ENCODE measurements at regions not wholly inside any gene's neighbourhood (a gene's known extent, or its start where the extent isn't known, plus 50 kb on each side); places are given as distances from the start of the nearest gene placed in this dataset.
A peak's percentile ranks its signal among the peaks of the same experiment; 100 is the strongest.
"Not testable (repeated sequence)": the region's sequence is repeated elsewhere in the genome, so short reads cannot be mapped to it uniquely, and the experiment has no call there.

DNA sequence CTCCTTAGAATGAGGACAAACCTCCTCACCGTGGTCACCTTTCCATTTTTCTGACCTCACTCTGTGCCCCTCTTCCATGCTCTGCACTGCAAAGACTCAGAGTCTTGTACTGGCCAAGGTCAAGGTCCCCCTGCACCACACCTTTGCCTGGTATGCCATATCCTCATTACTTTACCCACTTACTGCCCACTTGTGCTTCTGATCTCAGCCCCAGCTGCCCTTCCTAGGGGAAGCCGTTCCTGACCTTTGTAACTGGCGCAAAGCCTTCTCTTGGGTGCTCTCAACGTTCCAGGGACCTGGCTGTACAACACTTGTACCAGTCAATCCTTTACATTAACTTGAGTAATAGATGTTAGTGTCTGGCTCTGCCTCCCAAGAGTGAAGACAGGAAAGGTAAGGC, 256.0 kb downstream of the SV2B start:
- no peak for DNase-seq
- no peak for ATAC-seq (replicated peaks)
- Mint-ChIP-seq H3K27ac (no peak overlapping the region), H3K9me3 (no peaks in the 10 kb centered on the region), H3K4me1 (ENCODE audit: low read depth in 2 of 2) (peaks cover 0 to 10% of the 10 kb centered on the region in 2 donors), H3K36me3 (ENCODE audit: insufficient read depth) (no peaks in the 10 kb centered on the region), H3K4me3 (no peak overlapping the region), H3K27me3 (peaks cover 27 to 46% of the 10 kb centered on the region in 2 donors)

GRCh38 chr15:91357011-91357410, 257.0 kb downstream of the SV2B start:
- H3K36me3 Mint-ChIP-seq (ENCODE audit: insufficient read depth): no peaks in the 10 kb centered on the region
- H3K27ac Mint-ChIP-seq: no peak overlapping the region
- DNase-seq: no peak
- peaks cover 24 to 49% of the 10 kb centered on the region in 2 donors for H3K27me3 Mint-ChIP-seq
- ATAC-seq (replicated peaks): no peak
- no peaks in the 10 kb centered on the region for H3K9me3 Mint-ChIP-seq
- H3K4me3 Mint-ChIP-seq: no peak overlapping the region
- peaks cover 0 to 10% of the 10 kb centered on the region in 2 donors for H3K4me1 Mint-ChIP-seq (ENCODE audit: low read depth in 2 of 2)

GRCh38 chr15:91357486-91357885, 257.4 kb downstream of the SV2B start:
- Mint-ChIP-seq H3K36me3 (ENCODE audit: insufficient read depth) (no peaks in the 10 kb centered on the region), H3K9me3 (no peaks in the 10 kb centered on the region), H3K4me3 (no peak overlapping the region), H3K4me1 (ENCODE audit: low read depth in 2 of 2) (peaks cover 0 to 10% of the 10 kb centered on the region in 2 donors), H3K27ac (no peak overlapping the region), H3K27me3 (peaks cover 24 to 49% of the 10 kb centered on the region in 2 donors)
- no peak for DNase-seq
- ATAC-seq (replicated peaks): no peak

DNA sequence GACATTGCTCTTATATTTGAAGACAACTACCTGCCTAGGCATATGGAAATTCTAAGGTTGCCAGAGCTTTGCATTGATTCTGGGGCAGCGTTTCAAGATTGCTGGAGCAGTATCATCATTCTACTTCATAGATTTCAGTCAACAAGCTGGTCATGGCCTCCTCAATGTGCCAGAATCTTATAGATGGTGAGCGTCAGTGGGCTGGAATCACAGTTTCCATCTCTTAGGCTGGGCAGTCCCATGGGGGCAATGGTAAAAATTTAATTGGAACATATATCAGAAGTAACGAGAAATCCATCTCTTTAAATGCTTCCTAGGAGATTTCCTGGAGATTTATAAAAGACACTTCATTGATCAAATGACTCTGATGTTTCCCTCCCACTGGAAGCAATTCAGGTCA, 258.3 kb downstream of the SV2B start:
- ATAC-seq (replicated peaks) (no peak), DNase-seq (no peak)
- no peaks in the 10 kb centered on the region for H3K9me3 Mint-ChIP-seq
- H3K36me3 Mint-ChIP-seq (ENCODE audit: insufficient read depth): no peaks in the 10 kb centered on the region
- no peak overlapping the region for H3K27ac Mint-ChIP-seq
- H3K27me3 Mint-ChIP-seq: peaks cover 26 to 44% of the 10 kb centered on the region in 2 donors
- peaks cover 0 to 10% of the 10 kb centered on the region in 2 donors for H3K4me1 Mint-ChIP-seq (ENCODE audit: low read depth in 2 of 2)
- no peak overlapping the region for H3K4me3 Mint-ChIP-seq

- ATAC-seq (replicated peaks): not testable (repeated sequence)
Observed at GRCh38 chr15:91361696-91362095, 261.6 kb downstream of the SV2B start.

DNA sequence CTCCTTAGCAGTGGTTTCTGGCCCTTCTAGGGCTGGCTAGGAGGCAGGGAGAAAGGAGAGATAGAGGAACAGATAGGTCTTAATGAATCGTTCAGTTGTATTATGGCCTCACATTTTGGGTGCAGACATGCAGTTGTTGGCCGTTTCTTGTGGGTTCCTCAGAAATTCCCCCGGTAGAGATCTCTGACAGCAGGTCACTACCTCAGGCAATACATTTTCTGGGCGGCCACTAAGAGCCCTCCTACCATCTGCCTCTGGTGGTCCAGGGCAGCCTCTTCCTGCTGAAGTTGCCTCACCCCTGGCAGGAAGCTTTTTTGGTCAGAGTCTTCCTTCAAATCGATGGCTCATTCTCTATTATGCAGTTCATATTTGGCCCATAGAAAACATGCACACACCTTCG, 266.1 kb downstream of the SV2B start:
- no peak for DNase-seq
- Mint-ChIP-seq H3K9me3 (peaks cover 0 to 2% of the 10 kb centered on the region in 2 donors), H3K27me3 (peaks cover 10 to 15% of the 10 kb centered on the region in 2 donors), H3K27ac (no peak overlapping the region), H3K4me1 (ENCODE audit: low read depth in 2 of 2) (peaks cover 9 to 13% of the 10 kb centered on the region in 2 donors), H3K36me3 (ENCODE audit: insufficient read depth) (no peaks in the 10 kb centered on the region), H3K4me3 (no peak overlapping the region)
- ATAC-seq (replicated peaks): no peak

More at GRCh38 chr15:91361696-91362095, 261.6 kb downstream of the SV2B start:
- not testable (repeated sequence) for DNase-seq; H3K4me1 Mint-ChIP-seq (ENCODE audit: low read depth in 2 of 2); H3K4me3 Mint-ChIP-seq; H3K36me3 Mint-ChIP-seq (ENCODE audit: insufficient read depth); H3K9me3 Mint-ChIP-seq; H3K27ac Mint-ChIP-seq
- peaks cover 24 to 26% of the 10 kb centered on the region in 2 donors for H3K27me3 Mint-ChIP-seq

- H3K9me3 Mint-ChIP-seq: peaks cover 0 to 2% of the 10 kb centered on the region in 2 donors
- H3K27me3 Mint-ChIP-seq: peaks cover 7 to 14% of the 10 kb centered on the region in 2 donors
- no peak for DNase-seq
- peaks cover 15 to 24% of the 10 kb centered on the region in 2 donors for H3K4me1 Mint-ChIP-seq (ENCODE audit: low read depth in 2 of 2)
- H3K27ac Mint-ChIP-seq: no peak overlapping the region
- no peak overlapping the region for H3K4me3 Mint-ChIP-seq
- no peaks in the 10 kb centered on the region for H3K36me3 Mint-ChIP-seq (ENCODE audit: insufficient read depth)
- ATAC-seq (replicated peaks): no peak
Observed at GRCh38 chr15:91368611-91369010, 268.6 kb downstream of the SV2B start.

GRCh38 chr15:91369823-91370222, 269.8 kb downstream of the SV2B start:
- peak overlapping the region; percentile 48 to 78 for H3K27ac Mint-ChIP-seq

GRCh38 chr15:91371345-91371744, 271.3 kb downstream of the SV2B start:
- H3K9me3 Mint-ChIP-seq; DNase-seq; H3K27ac Mint-ChIP-seq; ATAC-seq (replicated peaks); H3K36me3 Mint-ChIP-seq (ENCODE audit: insufficient read depth): not testable (repeated sequence)
- Mint-ChIP-seq H3K27me3 (peaks cover 24 to 27% of the 10 kb centered on the region in 2 donors), H3K4me3 (peak overlapping the region; percentile 28 to 32), H3K4me1 (ENCODE audit: low read depth in 2 of 2) (peaks cover 15 to 28% of the 10 kb centered on the region in 2 donors)

More at GRCh38 chr15:91369823-91370222, 269.8 kb downstream of the SV2B start:
- Mint-ChIP-seq H3K4me3 (peak overlapping the region; percentile 0 to 12), H3K9me3 (peaks cover 0 to 2% of the 10 kb centered on the region in 2 donors), H3K36me3 (ENCODE audit: insufficient read depth) (no peaks in the 10 kb centered on the region), H3K4me1 (ENCODE audit: low read depth in 2 of 2) (peaks cover 15 to 28% of the 10 kb centered on the region in 2 donors), H3K27me3 (peaks cover 12 to 14% of the 10 kb centered on the region in 2 donors)
- DNase-seq (no peak), ATAC-seq (replicated peaks) (no peak)

GRCh38 chr15:91374336-91374735, 274.3 kb downstream of the SV2B start:
- Mint-ChIP-seq H3K36me3 (ENCODE audit: insufficient read depth) (no peaks in the 10 kb centered on the region), H3K4me1 (ENCODE audit: low read depth in 2 of 2) (peaks cover 15 to 28% of the 10 kb centered on the region in 2 donors), H3K4me3 (no peak overlapping the region), H3K9me3 (no peaks in the 10 kb centered on the region), H3K27ac (no peak overlapping the region), H3K27me3 (peaks cover 20 to 29% of the 10 kb centered on the region in 2 donors)
- ATAC-seq (replicated peaks) (no peak), DNase-seq (no peak)

- Mint-ChIP-seq H3K4me3 (no peak overlapping the region), H3K4me1 (ENCODE audit: low read depth in 2 of 2) (peaks cover 7 to 16% of the 10 kb centered on the region in 2 donors), H3K9me3 (no peaks in the 10 kb centered on the region), H3K27ac (no peak overlapping the region), H3K27me3 (peaks cover 20 to 34% of the 10 kb centered on the region in 2 donors), H3K36me3 (ENCODE audit: insufficient read depth) (no peaks in the 10 kb centered on the region)
- ATAC-seq (replicated peaks): no peak
- DNase-seq: no peak
Observed at GRCh38 chr15:91376038-91376437, 276.0 kb downstream of the SV2B start.

DNA sequence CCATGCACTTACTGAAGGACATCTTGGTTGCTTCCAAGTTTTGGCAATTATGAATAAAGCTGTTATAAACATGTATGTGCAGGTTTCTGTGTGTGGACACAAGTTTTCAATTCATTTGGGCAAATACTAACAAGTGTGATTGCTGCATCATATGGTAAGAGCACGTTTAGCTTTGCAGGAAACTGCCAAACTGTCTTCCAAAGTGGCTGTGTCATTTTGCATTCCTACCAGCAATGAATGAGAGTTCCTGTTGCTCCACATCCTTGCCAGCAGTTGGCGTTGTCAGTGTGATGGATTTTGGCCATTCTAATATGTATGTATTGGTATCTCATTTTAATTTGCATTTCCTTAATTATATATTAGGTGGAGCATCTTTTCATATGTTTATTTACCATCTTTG, 280.1 kb downstream of the SV2B start:
- Mint-ChIP-seq H3K36me3 (ENCODE audit: insufficient read depth) (no peaks in the 10 kb centered on the region), H3K9me3 (no peaks in the 10 kb centered on the region), H3K27me3 (peaks cover 27 to 38% of the 10 kb centered on the region in 2 donors), H3K4me3 (no peak overlapping the region), H3K27ac (no peak overlapping the region), H3K4me1 (ENCODE audit: low read depth in 2 of 2) (no peaks in the 10 kb centered on the region)
- DNase-seq: no peak
- no peak for ATAC-seq (replicated peaks)

DNA sequence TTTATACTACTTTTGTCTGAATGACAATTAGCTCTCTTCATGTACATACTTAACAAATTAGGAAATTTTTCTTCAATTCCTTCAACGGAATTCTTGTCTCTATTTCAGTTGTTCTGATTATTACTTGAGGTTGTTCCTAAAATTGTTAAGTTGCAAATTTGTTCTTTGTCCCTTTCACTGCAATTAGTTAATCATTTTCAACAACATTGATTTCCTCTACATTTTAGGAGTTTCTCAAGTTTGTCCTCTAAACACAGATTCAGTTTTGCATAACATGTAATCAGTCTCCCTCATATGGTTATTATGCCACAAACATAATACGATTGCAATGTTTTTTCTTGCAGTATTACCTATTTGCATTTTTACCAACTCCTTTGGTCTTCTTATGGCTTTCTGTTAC, 283.5 kb downstream of the SV2B start:
- ATAC-seq (replicated peaks): no peak

DNA sequence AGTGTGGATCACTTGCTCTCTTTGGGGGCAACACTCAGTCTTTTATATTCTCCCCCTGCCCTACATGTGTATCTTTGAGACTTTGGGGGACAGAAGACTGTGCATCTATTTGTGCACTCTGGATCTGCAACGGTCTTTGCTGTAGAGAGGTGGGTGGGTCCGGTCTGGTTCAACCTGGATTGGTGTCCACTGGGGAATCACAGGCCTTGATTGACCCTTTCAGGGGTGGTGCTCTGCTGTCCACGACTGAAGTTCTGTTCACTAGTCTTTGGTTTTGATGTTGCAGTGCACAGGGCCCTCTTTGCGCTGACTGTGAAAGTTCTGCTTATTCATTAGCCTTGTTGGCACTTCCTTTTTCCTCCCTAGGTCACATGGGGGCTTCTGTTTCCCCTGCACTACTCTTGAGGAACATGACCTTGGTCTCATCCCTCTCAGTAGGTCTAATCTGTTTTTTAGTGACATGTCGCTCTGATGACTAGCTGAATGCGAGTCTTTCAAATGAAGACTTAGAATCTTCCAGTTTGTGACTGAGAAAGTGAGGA, 284.2 kb downstream of the SV2B start:
- Mint-ChIP-seq H3K27me3 (peaks cover 27 to 39% of the 10 kb centered on the region in 2 donors), H3K9me3 (no peaks in the 10 kb centered on the region), H3K36me3 (ENCODE audit: insufficient read depth) (no peaks in the 10 kb centered on the region), H3K4me1 (ENCODE audit: low read depth in 2 of 2) (no peaks in the 10 kb centered on the region), H3K27ac (no peak overlapping the region), H3K4me3 (no peak overlapping the region)
- no peak for DNase-seq
- ATAC-seq (replicated peaks): no peak

More for the DNA sequence above, 283.5 kb downstream of the SV2B start:
- no peaks in the 10 kb centered on the region for H3K4me1 Mint-ChIP-seq (ENCODE audit: low read depth in 2 of 2)
- H3K4me3 Mint-ChIP-seq: no peak overlapping the region
- no peak overlapping the region for H3K27ac Mint-ChIP-seq
- peaks cover 27 to 35% of the 10 kb centered on the region in 2 donors for H3K27me3 Mint-ChIP-seq
- no peak for DNase-seq
- H3K9me3 Mint-ChIP-seq: no peaks in the 10 kb centered on the region
- no peaks in the 10 kb centered on the region for H3K36me3 Mint-ChIP-seq (ENCODE audit: insufficient read depth)

Data from effector memory CD8-positive, alpha-beta T cell (primary cell).